ENCODE measurements at regions not wholly inside any gene's neighbourhood (a gene's known extent, or its start where the extent isn't known, plus 50 kb on each side); places are given as distances from the start of the nearest gene placed in this dataset.

DNA sequence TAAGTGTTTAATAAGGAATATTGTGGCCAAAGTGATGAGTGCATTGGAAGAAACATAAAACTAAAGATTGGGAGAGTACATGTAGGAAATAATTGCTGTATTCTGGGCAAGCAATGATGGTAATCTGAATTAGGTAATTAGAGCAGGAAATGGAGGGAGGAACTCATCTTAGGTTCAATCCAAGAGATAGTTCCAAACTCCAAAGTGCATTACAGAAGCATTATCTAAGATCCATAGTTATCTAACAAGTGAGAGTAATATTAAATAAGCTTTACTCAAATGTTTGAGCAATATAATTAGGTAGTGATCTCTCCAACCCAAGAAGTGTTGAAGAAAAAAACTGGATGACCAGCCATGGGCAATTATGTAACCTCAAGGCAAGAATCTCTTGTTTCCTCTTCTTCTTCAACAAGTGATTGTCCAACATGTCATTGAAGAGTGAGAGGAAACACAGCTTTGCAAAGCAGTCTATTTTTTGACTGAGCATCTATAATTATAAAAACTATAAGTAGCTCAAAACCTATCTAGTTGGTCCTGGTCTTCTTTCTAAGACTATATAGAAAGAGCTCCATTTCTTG, 181.2 kb upstream of the TNFAIP3 start:
- TF ChIP-seq CTCF (IDR thresholded peaks at IDR 0.05) (no peak), TCF7L2 (IDR thresholded peaks at IDR 0.05; ENCODE audit: low read depth, low read length) (no peak)

Data from Panc1 (cell line).